ENCODE measurements at regions not wholly inside any gene's neighbourhood (a gene's known extent, or its start where the extent isn't known, plus 50 kb on each side); places are given as distances from the start of the nearest gene placed in this dataset.

DNA sequence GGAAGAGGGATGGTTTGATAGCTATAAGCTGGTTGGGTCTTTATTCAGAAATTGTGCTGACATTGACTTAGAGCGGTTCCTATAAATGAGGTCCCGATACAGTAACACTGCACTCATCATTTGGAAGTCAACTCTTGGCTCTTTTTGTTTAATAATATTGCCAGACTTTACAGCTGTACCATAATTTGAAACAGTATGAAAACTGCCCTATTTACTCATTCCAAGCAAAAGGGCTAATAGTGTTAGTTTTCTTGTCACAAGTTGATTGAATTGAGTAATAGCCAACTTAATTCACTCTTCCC lies 128.4 kb upstream of the LIMCH1 start:
- TF ChIP-seq, protein P1, sequence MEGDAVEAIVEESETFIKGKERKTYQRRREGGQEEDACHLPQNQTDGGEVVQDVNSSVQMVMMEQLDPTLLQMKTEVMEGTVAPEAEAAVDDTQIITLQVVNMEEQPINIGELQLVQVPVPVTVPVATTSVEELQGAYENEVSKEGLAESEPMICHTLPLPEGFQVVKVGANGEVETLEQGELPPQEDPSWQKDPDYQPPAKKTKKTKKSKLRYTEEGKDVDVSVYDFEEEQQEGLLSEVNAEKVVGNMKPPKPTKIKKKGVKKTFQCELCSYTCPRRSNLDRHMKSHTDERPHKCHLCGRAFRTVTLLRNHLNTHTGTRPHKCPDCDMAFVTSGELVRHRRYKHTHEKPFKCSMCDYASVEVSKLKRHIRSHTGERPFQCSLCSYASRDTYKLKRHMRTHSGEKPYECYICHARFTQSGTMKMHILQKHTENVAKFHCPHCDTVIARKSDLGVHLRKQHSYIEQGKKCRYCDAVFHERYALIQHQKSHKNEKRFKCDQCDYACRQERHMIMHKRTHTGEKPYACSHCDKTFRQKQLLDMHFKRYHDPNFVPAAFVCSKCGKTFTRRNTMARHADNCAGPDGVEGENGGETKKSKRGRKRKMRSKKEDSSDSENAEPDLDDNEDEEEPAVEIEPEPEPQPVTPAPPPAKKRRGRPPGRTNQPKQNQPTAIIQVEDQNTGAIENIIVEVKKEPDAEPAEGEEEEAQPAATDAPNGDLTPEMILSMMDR (IDR thresholded peaks at IDR 0.05): no peak
- no peak for TF ChIP-seq POLR2A (IDR thresholded peaks at IDR 0.05)
